Forelimb muscle (tissue), 1 donor: ENCODE measurements at regions not wholly inside any gene's neighbourhood (a gene's known extent, or its start where the extent isn't known, plus 50 kb on each side); places are given as distances from the start of the nearest gene placed in this dataset.

ENCODE experiments used
- DNase-seq: peaks from one replicate; pipeline ENCODE4 v3.0.0-alpha.2; 2013; ENCODE audit warnings: low read depth

- DNase-seq, result no peak
Observed at GRCh38 chr20:22652681-22653588, 68.6 kb upstream of the FOXA2 start.

DNA sequence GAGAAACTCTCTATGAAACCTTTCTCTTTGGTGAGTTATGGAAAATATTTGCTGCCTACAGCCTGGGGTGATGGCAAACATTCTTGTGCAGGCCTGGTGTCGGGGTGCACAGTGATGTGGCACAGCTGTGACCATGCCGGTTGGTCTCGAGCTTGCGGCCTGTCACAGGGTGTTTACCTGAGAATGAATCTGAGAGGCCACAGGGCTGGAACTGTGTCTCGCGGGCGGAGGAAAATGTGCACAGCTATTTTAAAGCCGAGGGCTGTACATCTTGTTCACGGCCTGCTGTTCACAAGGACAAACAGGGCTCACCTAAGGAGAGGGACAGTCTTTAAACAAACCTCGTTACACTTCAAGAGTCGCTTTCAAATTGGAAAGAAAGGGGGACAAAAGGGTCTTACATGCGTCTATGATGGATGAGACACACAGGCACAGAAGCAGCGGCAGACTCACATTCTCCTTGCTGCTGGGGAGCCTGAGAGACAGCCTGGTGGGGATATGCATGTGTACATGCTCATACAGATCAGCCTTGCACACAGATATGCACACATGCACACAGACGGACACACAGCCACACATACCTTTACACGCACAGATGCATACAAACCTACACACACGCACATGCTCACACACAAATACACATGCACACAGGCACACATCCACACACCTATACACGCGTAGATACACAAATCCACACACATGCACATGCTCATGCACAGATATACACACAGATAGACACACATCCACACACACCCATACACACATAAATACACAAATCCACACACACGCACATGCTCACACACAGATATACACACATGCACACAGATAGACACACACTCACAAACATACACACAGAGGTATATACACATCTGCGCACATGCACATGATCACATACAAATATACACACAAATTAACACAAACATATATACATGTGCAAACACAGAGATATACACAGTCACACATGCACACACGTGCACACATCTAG lies 69.6 kb upstream of the FOXA2 start:
- DNase-seq, result no peak

DNA sequence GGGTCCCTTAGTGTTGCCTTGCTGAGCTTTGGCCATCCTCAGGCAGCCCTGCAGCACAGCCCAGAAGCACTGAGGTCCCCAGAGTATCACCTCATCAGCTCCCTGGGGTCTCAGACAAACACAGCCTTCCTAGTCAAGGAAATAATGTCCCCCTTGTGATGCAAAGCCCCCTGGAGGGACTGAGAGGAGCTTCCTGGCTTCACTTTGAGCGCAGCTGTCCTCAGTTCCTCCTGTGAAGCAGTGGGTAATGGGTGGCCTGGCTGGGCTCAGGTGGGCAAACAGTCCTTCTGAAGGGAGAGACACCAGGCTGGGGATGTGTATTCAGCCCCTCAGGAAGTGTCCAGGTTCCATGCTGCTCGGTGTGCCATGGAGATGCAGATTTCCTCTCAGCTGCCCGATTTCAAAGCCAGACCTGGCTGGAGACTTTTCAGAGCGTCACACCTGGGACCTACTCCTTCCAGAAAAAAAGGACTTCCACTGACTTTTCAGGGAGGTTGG lies 79.2 kb upstream of the FOXA2 start:
- no peak for DNase-seq

DNA sequence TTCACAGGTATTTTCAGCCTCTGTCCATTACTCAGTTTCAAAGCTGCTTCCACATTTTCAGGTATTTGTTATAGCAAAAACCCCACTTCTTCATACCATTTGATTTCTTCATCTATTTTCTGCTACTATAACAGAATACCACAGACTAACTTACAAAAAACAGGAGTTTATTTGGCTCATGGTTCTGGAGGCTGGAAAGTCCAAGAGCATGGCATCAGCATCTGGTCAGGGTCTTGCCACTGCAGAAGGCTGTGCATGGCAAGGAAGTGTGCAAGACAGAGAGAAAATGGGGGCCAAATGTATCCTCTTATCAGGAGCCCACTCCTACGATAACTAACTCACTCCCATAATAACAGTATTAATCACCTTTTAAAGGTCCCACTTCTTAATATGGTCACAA lies 82.8 kb upstream of the FOXA2 start:
- no peak for DNase-seq

DNA sequence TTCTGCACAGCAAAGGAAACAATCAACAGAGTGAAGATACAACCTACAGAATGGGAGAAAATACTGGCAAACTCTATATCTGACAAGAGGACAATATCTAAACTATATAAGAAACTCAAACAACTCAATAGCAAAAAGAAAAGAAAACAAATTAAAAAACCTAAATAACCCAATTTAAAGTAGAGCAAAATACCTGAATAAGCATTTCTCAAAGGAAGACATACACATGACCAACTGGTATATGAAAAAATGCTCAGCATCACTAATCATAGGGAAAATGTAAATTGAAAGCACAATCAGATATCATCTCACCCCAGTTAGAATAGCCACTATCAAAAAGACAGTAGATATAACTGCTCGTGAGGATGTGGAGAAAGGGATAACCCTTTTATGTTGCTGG lies 87.8 kb upstream of the FOXA2 start:
- DNase-seq, result no peak

DNA sequence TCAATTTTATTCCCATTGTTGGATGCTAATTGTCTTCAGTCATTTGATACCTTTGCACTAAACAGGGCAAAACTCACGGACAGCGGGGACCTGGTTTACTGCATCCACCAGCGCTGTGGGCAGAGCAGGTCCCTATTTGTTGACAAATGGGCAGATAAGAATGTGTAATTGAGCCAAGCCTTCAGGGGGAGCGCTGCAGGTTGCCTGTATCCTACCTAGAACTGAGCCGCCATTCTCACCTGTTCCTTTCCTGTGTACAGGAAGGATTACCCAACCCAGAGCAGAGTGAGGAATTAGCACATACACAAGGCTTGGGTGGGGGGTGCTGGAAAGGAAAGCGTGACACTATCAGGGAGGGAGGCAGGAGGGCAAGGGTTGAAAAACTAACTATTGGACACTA lies 89.1 kb upstream of the FOXA2 start:
- no peak for DNase-seq

- DNase-seq, result no peak
Observed at GRCh38 chr20:22675341-22675740, 91.0 kb upstream of the FOXA2 start.

- DNase-seq, result no peak
Observed at GRCh38 chr20:22678678-22679077, 94.3 kb upstream of the FOXA2 start.

GRCh38 chr20:22679197-22679596 lies 94.8 kb upstream of the FOXA2 start:
- no peak for DNase-seq

DNA sequence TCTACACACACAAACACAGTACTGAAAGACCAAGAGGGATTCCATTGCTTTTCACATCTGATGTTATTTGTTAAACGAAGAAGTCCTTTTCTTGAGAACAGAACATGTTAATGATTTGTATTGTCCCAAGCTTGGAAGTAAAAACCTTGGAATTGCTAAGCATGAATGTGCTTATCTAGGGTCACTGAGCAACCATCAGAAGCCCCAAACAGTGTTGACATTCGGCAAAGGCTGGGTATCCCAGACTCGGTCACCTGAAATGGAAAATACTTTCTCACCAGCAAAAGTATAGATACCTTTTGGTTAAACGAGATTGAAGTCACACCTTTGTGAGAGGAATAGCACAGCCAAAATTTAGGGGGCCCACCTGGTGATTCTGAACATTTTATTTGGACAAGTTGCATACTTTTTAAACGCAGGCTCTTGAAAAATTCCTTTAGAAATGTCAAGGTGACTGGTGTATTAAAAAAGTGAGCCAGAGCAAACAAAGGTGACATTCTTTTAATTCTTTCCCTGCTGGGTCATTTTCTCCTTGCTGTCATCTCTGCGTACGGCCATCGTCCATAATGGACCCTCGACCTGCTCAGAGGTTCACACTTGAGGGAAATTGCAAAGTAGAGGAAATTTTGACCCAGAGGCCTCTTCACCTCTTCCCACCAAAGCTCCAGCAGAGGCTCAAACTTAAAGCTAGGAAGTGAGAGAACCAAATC lies 95.8 kb upstream of the FOXA2 start:
- DNase-seq, result no peak

DNA sequence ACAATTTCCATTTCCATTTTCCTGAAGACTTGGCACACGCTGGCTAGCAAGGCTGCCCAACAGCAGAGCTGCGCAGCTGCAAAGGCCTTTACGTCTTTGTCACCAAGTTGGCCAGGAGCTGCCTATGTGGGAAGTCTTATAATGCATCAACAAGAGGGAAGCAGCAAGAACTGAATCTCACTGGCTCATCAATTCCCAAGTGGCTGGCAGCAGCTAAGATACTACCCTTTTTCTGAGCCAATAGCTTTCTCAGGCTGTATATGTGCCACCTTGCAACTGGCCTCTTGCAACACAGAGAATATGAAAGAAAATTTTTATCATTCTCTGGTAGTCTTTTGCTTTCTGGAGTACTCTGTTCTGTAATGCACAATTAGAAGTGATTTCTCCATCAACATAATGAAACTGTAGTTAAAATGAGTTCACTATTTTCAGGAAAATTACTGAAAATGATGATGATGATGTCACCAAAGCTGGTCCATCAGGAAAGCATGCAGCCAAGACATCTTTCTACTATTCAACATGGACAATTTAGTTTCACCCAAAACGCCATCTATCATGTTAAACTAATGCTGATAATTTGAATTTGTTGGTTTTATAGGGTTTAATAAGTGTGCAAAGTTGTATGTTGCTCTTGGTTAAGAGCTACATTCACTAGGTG lies 97.3 kb upstream of the FOXA2 start:
- DNase-seq, result no peak

GRCh38 chr20:22682381-22682780 lies 98.0 kb upstream of the FOXA2 start:
- DNase-seq, result no peak

GRCh38 chr20:22684072-22684762 lies 99.8 kb upstream of the FOXA2 start:
- peak; percentile 48 for DNase-seq

GRCh38 chr20:22684763-22685443 lies 100.5 kb upstream of the FOXA2 start:
- no peak for DNase-seq

GRCh38 chr20:22686097-22686496 lies 101.7 kb upstream of the FOXA2 start:
- DNase-seq, result no peak

GRCh38 chr20:22687676-22688349 lies 103.4 kb upstream of the FOXA2 start:
- DNase-seq, result no peak

- DNase-seq, result no peak
Observed at GRCh38 chr20:22688485-22688884, 104.1 kb upstream of the FOXA2 start.

GRCh38 chr20:22689266-22689665 lies 104.9 kb upstream of the FOXA2 start:
- DNase-seq, result no peak

GRCh38 chr20:22690000-22690399 lies 105.6 kb upstream of the FOXA2 start:
- DNase-seq, result no peak
